ENCODE measurements at regions not wholly inside any gene's neighbourhood (a gene's known extent, or its start where the extent isn't known, plus 50 kb on each side); places are given as distances from the start of the nearest gene placed in this dataset.
A peak's percentile ranks its signal among the peaks of the same experiment; 100 is the strongest.

- Histone ChIP-seq H3K79me2 (replicated peaks; ENCODE audit: insufficient read depth, low read length) (no peaks in the 10 kb centered on the region), H2AFZ (ENCODE audit: low read depth, low read length) (no peak overlapping the region), H3K36me3 (ENCODE audit: insufficient read depth, low read length) (no peaks in the 10 kb centered on the region), H3K4me2 (ENCODE audit: low read length) (no peak overlapping the region), H3K4me3 (ENCODE audit: low read length) (no peak overlapping the region), H3K9me2 (ENCODE audit: insufficient read depth, low read length) (no peaks in the 10 kb centered on the region), H3F3A (ENCODE audit: insufficient read depth, low read length, poor library complexity, severe bottlenecking) (no peaks in the 10 kb centered on the region), H3K27ac (ENCODE audit: low read length) (no peak overlapping the region), H3K9ac (ENCODE audit: low read length) (no peak overlapping the region), H3K27me3 (ENCODE audit: insufficient read depth, low read depth, low read length) (no peaks in the 10 kb centered on the region), H3K9me3 (ENCODE audit: low read length) (no peaks in the 10 kb centered on the region), H4K20me1 (ENCODE audit: insufficient read depth) (no peaks in the 10 kb centered on the region)
- TF ChIP-seq POLR2AphosphoS5 (IDR thresholded peaks at IDR 0.05): peak; percentile 46
- no peak for TF ChIP-seq SMC3 (conservative IDR thresholded peaks at IDR 0.05; ENCODE audit: poor library complexity)
- TF ChIP-seq RAD21 (conservative IDR thresholded peaks at IDR 0.05): no peak
- no peak for TF ChIP-seq REST (IDR thresholded peaks at IDR 0.05; ENCODE audit: borderline replicate concordance)
- no peak for TF ChIP-seq EZH2 (IDR thresholded peaks at IDR 0.05; ENCODE audit: borderline replicate concordance, insufficient read depth, low read length, poor library complexity, severe bottlenecking)
- TF ChIP-seq EP300 (conservative IDR thresholded peaks at IDR 0.05; ENCODE audit: poor library complexity, severe bottlenecking): peak; percentile 82
Measured at GRCh38 chr5:98586581-98586980, 186.9 kb upstream of the RGMB start.

GRCh38 chr5:98587166-98587565, 186.3 kb upstream of the RGMB start:
- no peak overlapping the region for H3K27ac ChIP-seq (ENCODE audit: low read length)
- H2AFZ ChIP-seq (ENCODE audit: low read depth, low read length): no peak overlapping the region
- H4K20me1 ChIP-seq (ENCODE audit: insufficient read depth): no peaks in the 10 kb centered on the region
- no peak overlapping the region for H3K9ac ChIP-seq (ENCODE audit: low read length)
- H3K9me2 ChIP-seq (ENCODE audit: insufficient read depth, low read length): no peaks in the 10 kb centered on the region
- no peak overlapping the region for H3K4me3 ChIP-seq (ENCODE audit: low read length)
- no peaks in the 10 kb centered on the region for H3K79me2 ChIP-seq (replicated peaks; ENCODE audit: insufficient read depth, low read length)
- no peaks in the 10 kb centered on the region for H3K9me3 ChIP-seq (ENCODE audit: low read length)
- no peaks in the 10 kb centered on the region for H3K36me3 ChIP-seq (ENCODE audit: insufficient read depth, low read length)
- TF ChIP-seq POLR2AphosphoS5 (IDR thresholded peaks at IDR 0.05) (no peak), REST (IDR thresholded peaks at IDR 0.05; ENCODE audit: borderline replicate concordance) (no peak), EZH2 (IDR thresholded peaks at IDR 0.05; ENCODE audit: borderline replicate concordance, insufficient read depth, low read length, poor library complexity, severe bottlenecking) (no peak), RAD21 (conservative IDR thresholded peaks at IDR 0.05) (no peak)
- no peaks in the 10 kb centered on the region for H3F3A ChIP-seq (ENCODE audit: insufficient read depth, low read length, poor library complexity, severe bottlenecking)
- H3K4me2 ChIP-seq (ENCODE audit: low read length): no peak overlapping the region
- no peaks in the 10 kb centered on the region for H3K27me3 ChIP-seq (ENCODE audit: insufficient read depth, low read depth, low read length)

GRCh38 chr5:98588215-98588614, 185.2 kb upstream of the RGMB start:
- H3K27ac ChIP-seq (ENCODE audit: low read length): no peak overlapping the region
- H3K4me3 ChIP-seq (ENCODE audit: low read length): no peak overlapping the region
- H3K79me2 ChIP-seq (replicated peaks; ENCODE audit: insufficient read depth, low read length): no peaks in the 10 kb centered on the region
- TF ChIP-seq POLR2AphosphoS5 (IDR thresholded peaks at IDR 0.05) (no peak), MXI1 (conservative IDR thresholded peaks at IDR 0.05; ENCODE audit: poor library complexity, severe bottlenecking) (no peak)
- H3K27me3 ChIP-seq (ENCODE audit: insufficient read depth, low read depth, low read length): no peaks in the 10 kb centered on the region
- H3K36me3 ChIP-seq (ENCODE audit: insufficient read depth, low read length): no peaks in the 10 kb centered on the region
- H3K9me3 ChIP-seq (ENCODE audit: low read length): no peaks in the 10 kb centered on the region
- H3K4me2 ChIP-seq (ENCODE audit: low read length): no peak overlapping the region
- H3F3A ChIP-seq (ENCODE audit: insufficient read depth, low read length, poor library complexity, severe bottlenecking): no peaks in the 10 kb centered on the region
- no peaks in the 10 kb centered on the region for H3K9me2 ChIP-seq (ENCODE audit: insufficient read depth, low read length)
- no peak overlapping the region for H2AFZ ChIP-seq (ENCODE audit: low read depth, low read length)
- no peak overlapping the region for H3K9ac ChIP-seq (ENCODE audit: low read length)
- no peaks in the 10 kb centered on the region for H4K20me1 ChIP-seq (ENCODE audit: insufficient read depth)
